Endothelial cell of umbilical vein (primary cell): ENCODE measurements at regions not wholly inside any gene's neighbourhood (a gene's known extent, or its start where the extent isn't known, plus 50 kb on each side); places are given as distances from the start of the nearest gene placed in this dataset.

ENCODE experiments used
- BruUV-seq: library from RNA; stranded (reverse); fragments of 400-500 nt; replicated peaks from 2 replicates; lab custom pipeline; 2021; lab: Mats Ljungman, UMichigan
- CTCF ChIA-PET: fragments of 300-600, 350-600 bp; sonication (Branson Sonifier 250); formaldehyde crosslinking; loops from one replicate; lab custom pipeline; 2021; ENCODE audit warnings: antibody characterized with exemption, inconsistent platforms; lab: Charles Lee
- POLR2A ChIA-PET: fragments of 300-600, 350-600 bp; sonication (Branson Sonifier 250); formaldehyde crosslinking; loops from one replicate; lab custom pipeline; 2021; ENCODE audit warnings: antibody characterized with exemption, inconsistent platforms; lab: Charles Lee
- DNase-seq: peaks from one replicate; pipeline ENCODE4 v3.0.0-alpha.2; 2011; ENCODE audit warnings: low read depth, low spot score
- FAIRE-seq: peaks from 2 replicates; lab custom pipeline; 2011; peaks lifted over from hg19 to GRCh38; lab: Jason Lieb, UNC
- H2AFZ ChIP-seq: 2 replicates; pipeline ENCODE4 v1.6.0; 2012; ENCODE audit warnings: low read depth, low read length, control low read depth, inconsistent platforms
- H3K27ac ChIP-seq: 2 replicates; pipeline ENCODE4 v1.5.1; 2011; ENCODE audit warnings: low read depth, mild to moderate bottlenecking, control low read depth, low read length, moderate library complexity; ENCODE audit not compliant: insufficient read depth
- H3K27me3 ChIP-seq, 2 experiments: 2 replicates each; pipeline versions ENCODE4 v1.6.0 to v1.6.1; 2011; ENCODE audit warnings: low read length in 2 of 2, mixed read lengths in 1 of 2; ENCODE audit not compliant: control insufficient read depth in 2 of 2, insufficient read depth in 2 of 2
- H3K36me3 ChIP-seq, 2 experiments: 2 replicates in 1 of 2; 3 replicates in 1 of 2; pipeline ENCODE4 v1.5.1; 2011; ENCODE audit warnings: low read length in 2 of 2, mild to moderate bottlenecking in 1 of 2, moderate library complexity in 1 of 2; ENCODE audit not compliant: control insufficient read depth in 2 of 2, insufficient read depth in 2 of 2; ENCODE audit errors: extremely low read depth in 1 of 2
- H3K4me1 ChIP-seq: 3 replicates; pipeline ENCODE4 v1.5.1; 2011; ENCODE audit warnings: mild to moderate bottlenecking, low read length; ENCODE audit not compliant: control insufficient read depth, insufficient read depth; ENCODE audit errors: extremely low read depth
- H3K4me2 ChIP-seq: 2 replicates; pipeline ENCODE4 v1.6.1; 2011; ENCODE audit warnings: low read length, control low read depth, mixed read lengths; ENCODE audit not compliant: insufficient read depth
- H3K4me3 ChIP-seq, 3 experiments: fragments of 200-600 bp in 1 of 3; sonication (generic), shearing (Covaris generic) in 1 of 3; replicated peaks in 1 of 3; 2 replicates each; pipeline ENCODE4 v1.5.1; 2011 to 2016; ENCODE audit warnings: control low read depth in 3 of 3, low read length in 3 of 3, mild to moderate bottlenecking in 2 of 3, inconsistent platforms in 1 of 3, low read depth in 1 of 3, moderate library complexity in 1 of 3; ENCODE audit not compliant: insufficient read depth in 1 of 3
- H3K79me2 ChIP-seq: 2 replicates; pipeline ENCODE4 v1.6.0; 2012; ENCODE audit warnings: low read length, inconsistent platforms; ENCODE audit not compliant: control insufficient read depth, insufficient read depth
- H3K9ac ChIP-seq: replicated peaks from 2 replicates; pipeline ENCODE3; 2011; ENCODE audit warnings: low read length, control low read depth; ENCODE audit not compliant: insufficient read depth; ENCODE audit errors: extremely low read depth
- H3K9me1 ChIP-seq: replicated peaks from 3 replicates; pipeline ENCODE4 v1.6.0; 2011; ENCODE audit warnings: mild to moderate bottlenecking, low read length; ENCODE audit not compliant: control insufficient read depth, insufficient read depth; ENCODE audit errors: extremely low read depth
- H3K9me3 ChIP-seq: replicated peaks from 2 replicates; pipeline ENCODE4 v1.5.1; 2012; ENCODE audit warnings: low read length, inconsistent platforms; ENCODE audit not compliant: control insufficient read depth, insufficient read depth
- H4K20me1 ChIP-seq: replicated peaks from 2 replicates; pipeline ENCODE3; 2011; ENCODE audit warnings: mild to moderate bottlenecking, low read length; ENCODE audit not compliant: control insufficient read depth, insufficient read depth; ENCODE audit errors: extremely low read depth
- CTCF ChIP-seq, 2 donors: IDR thresholded peaks; 1 replicate in 1 of 2; 2 replicates in 1 of 2; pipeline ENCODE4 v1.5.1; 2011; ENCODE audit warnings: low read length in 2 of 2, mild to moderate bottlenecking in 2 of 2, moderate library complexity in 2 of 2, control low read depth in 1 of 2, inconsistent platforms in 1 of 2, low read depth in 1 of 2; ENCODE audit not compliant: insufficient read depth in 1 of 2; ENCODE audit errors: extremely low read depth in 1 of 2
- EZH2 ChIP-seq: IDR thresholded peaks from 2 replicates; pipeline ENCODE4 v1.6.1; 2012; ENCODE audit warnings: borderline replicate concordance, low read depth, mild to moderate bottlenecking, moderate library complexity, low read length, inconsistent platforms; ENCODE audit not compliant: severe bottlenecking
- FOS ChIP-seq: IDR thresholded peaks from 2 replicates; pipeline ENCODE4 v1.6.1; 2011; ENCODE audit warnings: mild to moderate bottlenecking, low read length, moderate library complexity, borderline replicate concordance; ENCODE audit not compliant: insufficient read depth
- GATA2 ChIP-seq: IDR thresholded peaks from 2 replicates; pipeline ENCODE4 v1.7.0; 2011; ENCODE audit warnings: low read depth, mild to moderate bottlenecking, moderate library complexity, mixed read lengths, low read length; ENCODE audit not compliant: insufficient read length, insufficient read depth
- JUN ChIP-seq: IDR thresholded peaks from 2 replicates; pipeline ENCODE4 v1.6.1; 2011; ENCODE audit warnings: borderline replicate concordance, low read depth; ENCODE audit not compliant: insufficient read length, insufficient read depth
- MAX ChIP-seq: IDR thresholded peaks from 2 replicates; pipeline ENCODE4 v1.6.1; 2011; ENCODE audit not compliant: insufficient read depth, insufficient read length
- MYC ChIP-seq: IDR thresholded peaks from one replicate; pipeline ENCODE4 v1.6.1; 2011; ENCODE audit warnings: mild to moderate bottlenecking, low read depth, low read length
- POLR2A ChIP-seq: IDR thresholded peaks from 2 replicates; pipeline ENCODE4 v1.6.1; 2012; ENCODE audit warnings: low read depth, mild to moderate bottlenecking, control low read depth, low read length
- POLR2AphosphoS5 ChIP-seq: IDR thresholded peaks from 2 replicates; pipeline ENCODE4 v1.6.1; 2012; ENCODE audit warnings: low read depth, mild to moderate bottlenecking, control low read depth, low read length, moderate library complexity; ENCODE audit not compliant: insufficient read depth
- dilution Hi-C: fragments of 300-500 bp; cut with MboI; formaldehyde crosslinking; loops from one replicate; pipeline ENCODE4 v1.15.0; 2019; ENCODE audit warnings: low sequenced_read_pairs; ENCODE audit not compliant: extremely low pct_ligation_motif_present
- intact Hi-C: fragments of 100-400 bp; cut with micrococcal nuclease; formaldehyde crosslinking; loops from one replicate; pipeline ENCODE4 v1.10.0; 2022

GRCh38 chr2:215744514-215744913 lies 268.8 kb downstream of the MREG start:
- FAIRE-seq (no peak), DNase-seq (no peak)
- H3K79me2 ChIP-seq: no peaks in the 10 kb centered on the region
- H4K20me1 ChIP-seq: no peaks in the 10 kb centered on the region
- H3K36me3 ChIP-seq: peaks cover 13 to 32% of the 10 kb centered on the region in 2 experiments
- ChIA-PET POLR2A (no interaction called here), CTCF (no interaction called here)
- intact Hi-C loops (no loop called here), dilution Hi-C loops (no loop called here)
- H3K27me3 ChIP-seq: no peaks in the 10 kb centered on the region
- peaks cover 17% of the 10 kb centered on the region for H3K4me1 ChIP-seq
- no peak overlapping the region for H3K9ac ChIP-seq
- no peaks in the 10 kb centered on the region for H3K9me1 ChIP-seq
- no peak for TF ChIP-seq JUN
- no peak for TF ChIP-seq CTCF (IDR thresholded peaks at IDR 0.05; ENCODE audit: extremely low read depth in 1 of 2, insufficient read depth in 1 of 2, low read depth in 1 of 2, low read length in 2 of 2)
- TF ChIP-seq EZH2: no peak
- TF ChIP-seq POLR2A: no peak
- no peak for TF ChIP-seq POLR2AphosphoS5
- no peak for TF ChIP-seq MYC
- no peak overlapping the region for H3K4me2 ChIP-seq
- BruUV-seq: no TSS peak
- no peak overlapping the region for H2AFZ ChIP-seq
- no peak overlapping the region for H3K4me3 ChIP-seq
- H3K27ac ChIP-seq: no peak overlapping the region
- no peaks in the 10 kb centered on the region for H3K9me3 ChIP-seq

- intact Hi-C loops: no loop called here
- POLR2A ChIA-PET: no interaction called here
- TF ChIP-seq MAX (no peak), FOS (no peak), EZH2 (no peak), JUN (no peak), POLR2AphosphoS5 (no peak), CTCF (IDR thresholded peaks at IDR 0.05; ENCODE audit: extremely low read depth in 1 of 2, insufficient read depth in 1 of 2, low read depth in 1 of 2, low read length in 2 of 2) (no peak), GATA2 (no peak), MYC (no peak), POLR2A (no peak)
- no peak overlapping the region for H3K4me2 ChIP-seq
- dilution Hi-C loops: no loop called here
- H3K36me3 ChIP-seq: peaks cover 17 to 26% of the 10 kb centered on the region in 2 experiments
- H3K4me1 ChIP-seq: peaks cover 17% of the 10 kb centered on the region
- no peaks in the 10 kb centered on the region for H3K9me3 ChIP-seq
- no peaks in the 10 kb centered on the region for H3K9me1 ChIP-seq
- H4K20me1 ChIP-seq: no peaks in the 10 kb centered on the region
- BruUV-seq: no TSS peak
- CTCF ChIA-PET: no interaction called here
- H3K4me3 ChIP-seq: no peak overlapping the region
- DNase-seq (no peak), FAIRE-seq (no peak)
- no peaks in the 10 kb centered on the region for H3K79me2 ChIP-seq
- H3K27ac ChIP-seq: no peak overlapping the region
- no peaks in the 10 kb centered on the region for H3K27me3 ChIP-seq
- H3K9ac ChIP-seq: no peak overlapping the region
- no peak overlapping the region for H2AFZ ChIP-seq
Measured at GRCh38 chr2:215743066-215743465, 270.3 kb downstream of the MREG start.
